Liver (tissue), 3 donors: ENCODE measurements at regions not wholly inside any gene's neighbourhood (a gene's known extent, or its start where the extent isn't known, plus 50 kb on each side); places are given as distances from the start of the nearest gene placed in this dataset.

Experiments
- RAD21 ChIP-seq, 2 donors: IDR thresholded peaks; 2 replicates each; pipeline ENCODE4 v1.6.1; 2016; ENCODE audit warnings: antibody characterized with exemption in 2 of 2, mild to moderate bottlenecking in 2 of 2
- RXRA ChIP-seq, 2 donors: IDR thresholded peaks; 2 replicates each; pipeline ENCODE4 v1.6.1; 2017 to 2018; ENCODE audit warnings: antibody characterized with exemption in 2 of 2, mild to moderate bottlenecking in 1 of 2
- SP1 ChIP-seq: IDR thresholded peaks from 2 replicates; pipeline ENCODE4 v1.6.1; 2018; ENCODE audit warnings: antibody characterized with exemption, mild to moderate bottlenecking
- TF ChIP-seq, protein P1 (sequence below): fragments of 150-350 bp; IDR thresholded peaks from 2 replicates; pipeline ENCODE4 v1.5.1; 2017; ENCODE audit warnings: improper control_type of control experiment, low read depth, low read length; ENCODE audit not compliant: missing input control
- TF ChIP-seq, protein P2 (sequence below): IDR thresholded peaks from 2 replicates; pipeline ENCODE4 v1.6.1; 2016; ENCODE audit warnings: antibody characterized with exemption, mild to moderate bottlenecking
- donor health status: healthy.
- donor health status: healthy.

DNA sequence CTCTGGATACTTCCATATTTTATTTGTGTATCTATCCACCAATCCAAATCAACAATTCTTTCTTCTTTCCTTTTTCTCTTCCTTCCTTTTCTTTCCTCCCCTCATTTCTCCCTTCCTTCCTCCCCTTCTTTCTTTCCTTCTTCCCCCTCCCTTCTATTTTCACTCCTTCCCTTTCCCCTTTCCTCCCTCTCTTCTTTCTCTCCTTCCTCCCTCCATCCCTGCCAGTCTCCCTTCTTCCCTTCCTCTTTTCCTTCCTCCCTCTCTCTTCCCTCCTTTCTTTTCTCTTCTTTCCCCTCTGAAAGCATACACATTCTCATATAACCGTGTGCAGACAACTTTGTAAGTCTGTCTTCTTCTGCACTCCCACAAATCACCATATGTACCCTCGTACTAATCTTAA, 382.3 kb upstream of the MAF start:
- TF ChIP-seq, protein P1, sequence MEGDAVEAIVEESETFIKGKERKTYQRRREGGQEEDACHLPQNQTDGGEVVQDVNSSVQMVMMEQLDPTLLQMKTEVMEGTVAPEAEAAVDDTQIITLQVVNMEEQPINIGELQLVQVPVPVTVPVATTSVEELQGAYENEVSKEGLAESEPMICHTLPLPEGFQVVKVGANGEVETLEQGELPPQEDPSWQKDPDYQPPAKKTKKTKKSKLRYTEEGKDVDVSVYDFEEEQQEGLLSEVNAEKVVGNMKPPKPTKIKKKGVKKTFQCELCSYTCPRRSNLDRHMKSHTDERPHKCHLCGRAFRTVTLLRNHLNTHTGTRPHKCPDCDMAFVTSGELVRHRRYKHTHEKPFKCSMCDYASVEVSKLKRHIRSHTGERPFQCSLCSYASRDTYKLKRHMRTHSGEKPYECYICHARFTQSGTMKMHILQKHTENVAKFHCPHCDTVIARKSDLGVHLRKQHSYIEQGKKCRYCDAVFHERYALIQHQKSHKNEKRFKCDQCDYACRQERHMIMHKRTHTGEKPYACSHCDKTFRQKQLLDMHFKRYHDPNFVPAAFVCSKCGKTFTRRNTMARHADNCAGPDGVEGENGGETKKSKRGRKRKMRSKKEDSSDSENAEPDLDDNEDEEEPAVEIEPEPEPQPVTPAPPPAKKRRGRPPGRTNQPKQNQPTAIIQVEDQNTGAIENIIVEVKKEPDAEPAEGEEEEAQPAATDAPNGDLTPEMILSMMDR = no peak
- TF ChIP-seq RAD21 (IDR thresholded peaks at IDR 0.05) = no peak
- TF ChIP-seq SP1 = no peak
- TF ChIP-seq, protein P2, sequence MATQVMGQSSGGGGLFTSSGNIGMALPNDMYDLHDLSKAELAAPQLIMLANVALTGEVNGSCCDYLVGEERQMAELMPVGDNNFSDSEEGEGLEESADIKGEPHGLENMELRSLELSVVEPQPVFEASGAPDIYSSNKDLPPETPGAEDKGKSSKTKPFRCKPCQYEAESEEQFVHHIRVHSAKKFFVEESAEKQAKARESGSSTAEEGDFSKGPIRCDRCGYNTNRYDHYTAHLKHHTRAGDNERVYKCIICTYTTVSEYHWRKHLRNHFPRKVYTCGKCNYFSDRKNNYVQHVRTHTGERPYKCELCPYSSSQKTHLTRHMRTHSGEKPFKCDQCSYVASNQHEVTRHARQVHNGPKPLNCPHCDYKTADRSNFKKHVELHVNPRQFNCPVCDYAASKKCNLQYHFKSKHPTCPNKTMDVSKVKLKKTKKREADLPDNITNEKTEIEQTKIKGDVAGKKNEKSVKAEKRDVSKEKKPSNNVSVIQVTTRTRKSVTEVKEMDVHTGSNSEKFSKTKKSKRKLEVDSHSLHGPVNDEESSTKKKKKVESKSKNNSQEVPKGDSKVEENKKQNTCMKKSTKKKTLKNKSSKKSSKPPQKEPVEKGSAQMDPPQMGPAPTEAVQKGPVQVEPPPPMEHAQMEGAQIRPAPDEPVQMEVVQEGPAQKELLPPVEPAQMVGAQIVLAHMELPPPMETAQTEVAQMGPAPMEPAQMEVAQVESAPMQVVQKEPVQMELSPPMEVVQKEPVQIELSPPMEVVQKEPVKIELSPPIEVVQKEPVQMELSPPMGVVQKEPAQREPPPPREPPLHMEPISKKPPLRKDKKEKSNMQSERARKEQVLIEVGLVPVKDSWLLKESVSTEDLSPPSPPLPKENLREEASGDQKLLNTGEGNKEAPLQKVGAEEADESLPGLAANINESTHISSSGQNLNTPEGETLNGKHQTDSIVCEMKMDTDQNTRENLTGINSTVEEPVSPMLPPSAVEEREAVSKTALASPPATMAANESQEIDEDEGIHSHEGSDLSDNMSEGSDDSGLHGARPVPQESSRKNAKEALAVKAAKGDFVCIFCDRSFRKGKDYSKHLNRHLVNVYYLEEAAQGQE = no peak
- TF ChIP-seq RXRA (IDR thresholded peaks at IDR 0.05) = no peak
